H9 (cell line): ENCODE measurements at regions not wholly inside any gene's neighbourhood (a gene's known extent, or its start where the extent isn't known, plus 50 kb on each side); places are given as distances from the start of the nearest gene placed in this dataset.

ENCODE experiments used
- DNase-seq: peaks from one replicate; pipeline ENCODE4 v3.0.0-alpha.2; 2017
- H2AFZ ChIP-seq: one replicate; pipeline ENCODE4 v1.6.1; 2013; ENCODE audit warnings: mild to moderate bottlenecking, low read length, control low read depth, moderate library complexity
- H2AK5ac ChIP-seq: 2 replicates; pipeline ENCODE4 v1.6.1; 2013; ENCODE audit warnings: low read length, control low read depth, mixed read lengths; ENCODE audit not compliant: insufficient read length
- H2BK120ac ChIP-seq: one replicate; pipeline ENCODE4 v1.6.1; 2013; ENCODE audit warnings: low read depth, mild to moderate bottlenecking, low read length, control low read depth, inconsistent platforms; ENCODE audit not compliant: poor library complexity, severe bottlenecking
- H2BK12ac ChIP-seq: 2 replicates; pipeline ENCODE4 v1.6.1; 2013; ENCODE audit warnings: low read length, control low read depth, mixed read lengths, low read depth; ENCODE audit not compliant: insufficient read length
- H2BK15ac ChIP-seq: 2 replicates; pipeline ENCODE4 v1.6.1; 2013; ENCODE audit warnings: low read depth, low read length, control low read depth
- H2BK20ac ChIP-seq: one replicate; pipeline ENCODE4 v1.6.1; 2013; ENCODE audit warnings: low read depth, mild to moderate bottlenecking, low read length, control low read depth, inconsistent platforms; ENCODE audit not compliant: poor library complexity, severe bottlenecking
- H2BK5ac ChIP-seq: 2 replicates; pipeline ENCODE4 v1.6.1; 2013; ENCODE audit warnings: low read length, control low read depth, mixed read lengths; ENCODE audit not compliant: insufficient read length
- H3K14ac ChIP-seq: 2 replicates; pipeline ENCODE4 v1.6.1; 2013; ENCODE audit warnings: low read length, control low read depth; ENCODE audit not compliant: insufficient read depth
- H3K18ac ChIP-seq: 2 replicates; pipeline ENCODE4 v1.6.1; 2013; ENCODE audit warnings: low read depth, mild to moderate bottlenecking, mixed read lengths, low read length, control low read depth; ENCODE audit not compliant: insufficient read length
- H3K23ac ChIP-seq: 2 replicates; pipeline ENCODE4 v1.6.1; 2013; ENCODE audit warnings: low read length, control low read depth, mixed read lengths, low read depth; ENCODE audit not compliant: insufficient read length
- H3K23me2 ChIP-seq: 2 replicates; pipeline ENCODE4 v1.6.1; 2013; ENCODE audit warnings: low read depth, mild to moderate bottlenecking, mixed read lengths, low read length, control low read depth; ENCODE audit not compliant: insufficient read length, poor library complexity, severe bottlenecking
- H3K27ac ChIP-seq: 2 replicates; pipeline ENCODE4 v1.5.1; 2013; ENCODE audit warnings: low read length, control low read depth, mixed read lengths, low read depth; ENCODE audit not compliant: insufficient read length
- H3K27me3 ChIP-seq: 2 replicates; pipeline ENCODE4 v1.6.1; 2013; ENCODE audit warnings: low read length, control low read depth, inconsistent platforms; ENCODE audit not compliant: insufficient read depth
- H3K4ac ChIP-seq: 2 replicates; pipeline ENCODE4 v1.6.1; 2013; ENCODE audit warnings: low read depth, mild to moderate bottlenecking, control low read depth, inconsistent platforms, low read length, moderate library complexity
- H3K4me1 ChIP-seq: 2 replicates; pipeline ENCODE4 v1.6.1; 2013; ENCODE audit warnings: low read length, control low read depth, inconsistent platforms; ENCODE audit not compliant: insufficient read depth
- H3K4me2 ChIP-seq: 2 replicates; pipeline ENCODE4 v1.6.1; 2013; ENCODE audit warnings: low read length, control low read depth, mixed read lengths; ENCODE audit not compliant: insufficient read length, insufficient read depth
- H3K56ac ChIP-seq: 2 replicates; pipeline ENCODE4 v1.6.1; 2013; ENCODE audit warnings: low read depth, mild to moderate bottlenecking, mixed read lengths, low read length, control low read depth; ENCODE audit not compliant: insufficient read length
- H3K79me1 ChIP-seq: 2 replicates; pipeline ENCODE4 v1.6.1; 2013; ENCODE audit warnings: low read depth, mild to moderate bottlenecking, moderate library complexity, low read length, control low read depth, inconsistent platforms; ENCODE audit not compliant: insufficient read depth, poor library complexity, severe bottlenecking
- H3K79me2 ChIP-seq: 2 replicates; pipeline ENCODE4 v1.6.1; 2013; ENCODE audit warnings: low read length, control low read depth, inconsistent platforms; ENCODE audit not compliant: insufficient read depth
- H3K9ac ChIP-seq: 2 replicates; pipeline ENCODE4 v1.6.1; 2013; ENCODE audit warnings: low read length, control low read depth, mixed read lengths; ENCODE audit not compliant: insufficient read length; ENCODE audit errors: extremely low read depth
- H3K9me3 ChIP-seq: one replicate; pipeline ENCODE4 v1.6.1; 2013; ENCODE audit warnings: low read depth, low read length, inconsistent platforms; ENCODE audit not compliant: control insufficient read depth
- H3T11ph ChIP-seq: one replicate; pipeline ENCODE4 v1.6.1; 2013; ENCODE audit warnings: mild to moderate bottlenecking, low read length, control low read depth, inconsistent platforms
- H4K20me1 ChIP-seq: one replicate; pipeline ENCODE4 v1.6.1; 2013; ENCODE audit not compliant: control insufficient read depth, insufficient read length, insufficient read depth
- H4K5ac ChIP-seq: 2 replicates; pipeline ENCODE4 v1.6.1; 2013; ENCODE audit warnings: low read depth, mild to moderate bottlenecking, mixed read lengths, low read length, control low read depth; ENCODE audit not compliant: insufficient read length
- H4K8ac ChIP-seq: replicated peaks from 2 replicates; pipeline ENCODE4 v1.6.1; 2013; ENCODE audit warnings: low read length, control low read depth, mixed read lengths, low read depth; ENCODE audit not compliant: insufficient read length
- H4K91ac ChIP-seq: 2 replicates; pipeline ENCODE4 v1.6.1; 2013; ENCODE audit warnings: low read depth, mild to moderate bottlenecking, moderate library complexity, mixed read lengths, low read length, control low read depth; ENCODE audit not compliant: insufficient read length
- H3K27ac Mint-ChIP-seq, 3 experiments: 2 replicates in 2 of 3; 3 replicates in 1 of 3; pipeline ENCODE4 v1.8.0; 2020 to 2021; ENCODE audit warnings: mixed read lengths in 3 of 3, mild to moderate bottlenecking in 1 of 3, moderate library complexity in 1 of 3
- H3K27me3 Mint-ChIP-seq: 2 replicates; pipeline ENCODE4 v1.8.0; 2021; ENCODE audit warnings: low read depth, mild to moderate bottlenecking, moderate library complexity, mixed read lengths
- H3K36me3 Mint-ChIP-seq, 3 experiments: 2 replicates in 2 of 3; 3 replicates in 1 of 3; pipeline ENCODE4 v1.8.0; 2020 to 2021; ENCODE audit warnings: low read depth in 3 of 3, mixed read lengths in 3 of 3; ENCODE audit not compliant: insufficient read depth in 1 of 3
- H3K4me1 Mint-ChIP-seq, 2 experiments: 2 replicates each; pipeline ENCODE4 v1.8.0; 2020; ENCODE audit warnings: mixed read lengths in 2 of 2
- H3K4me3 Mint-ChIP-seq, 2 experiments: 2 replicates in 1 of 2; 3 replicates in 1 of 2; pipeline ENCODE4 v1.8.0; 2020 to 2021; ENCODE audit warnings: mild to moderate bottlenecking in 2 of 2, mixed read lengths in 2 of 2, moderate library complexity in 1 of 2
- H3K9me3 Mint-ChIP-seq, 2 experiments: 2 replicates in 1 of 2; 3 replicates in 1 of 2; pipeline ENCODE4 v1.8.0; 2020; ENCODE audit warnings: mild to moderate bottlenecking in 2 of 2, mixed read lengths in 2 of 2, moderate library complexity in 1 of 2
- CTCF ChIP-seq: fragments of 200-600 bp; sonication (generic); conservative IDR thresholded peaks from 3 replicates; pipeline ENCODE4 v1.8.0; 2021; ENCODE audit warnings: antibody characterized with exemption, mild to moderate bottlenecking
- WGBS: extraction: QIAGEN DNeasy Blood & Tissue Kit; methylation state at CpG from one replicate; pipeline ENCODE4 v1.1.7; 2013; ENCODE audit warnings: missing lambda C conversion rate, low lambda C conversion rate, mixed read lengths; ENCODE audit not compliant: insufficient read length; ENCODE audit errors: extremely low coverage; 5-methylcytosine and 5-hydroxymethylcytosine counted together

GRCh38 chr3:180223268-180223667 lies 186.5 kb upstream of the PEX5L start:
- peaks cover 9% of the 10 kb centered on the region for H3K9me3 ChIP-seq
- no peak overlapping the region for H4K91ac ChIP-seq
- no peak overlapping the region for H3K14ac ChIP-seq
- Mint-ChIP-seq H3K27ac (no peak overlapping the region), H3K9me3 (peaks cover 29 to 37% of the 10 kb centered on the region in 2 experiments), H3K4me3 (no peak overlapping the region), H3K4me1 (no peaks in the 10 kb centered on the region), H3K36me3 (peaks cover 8 to 19% (median 12%) of the 10 kb centered on the region in 3 experiments), H3K27me3 (no peaks in the 10 kb centered on the region)
- H3K27ac ChIP-seq = no peak overlapping the region
- no peaks in the 10 kb centered on the region for H3K79me2 ChIP-seq
- H3K27me3 ChIP-seq = no peaks in the 10 kb centered on the region
- no peak overlapping the region for H4K8ac ChIP-seq
- no peak overlapping the region for H3K9ac ChIP-seq
- H2BK15ac ChIP-seq = no peak overlapping the region
- no peak overlapping the region for H3K18ac ChIP-seq
- H3K56ac ChIP-seq = no peak overlapping the region
- H4K5ac ChIP-seq = no peak overlapping the region
- TF ChIP-seq CTCF = no peak
- H4K20me1 ChIP-seq = no peaks in the 10 kb centered on the region
- H2BK20ac ChIP-seq = no peak overlapping the region
- DNase-seq = no peak
- no peak overlapping the region for H3K23ac ChIP-seq
- H2AFZ ChIP-seq = no peak overlapping the region
- H2BK5ac ChIP-seq = no peak overlapping the region
- no peak overlapping the region for H2AK5ac ChIP-seq
- H2BK120ac ChIP-seq = no peak overlapping the region
- WGBS = no CpG with 5 or more reads among the region's 3 CpGs
- no peaks in the 10 kb centered on the region for H3K23me2 ChIP-seq
- H3K4ac ChIP-seq = no peak overlapping the region
- H2BK12ac ChIP-seq = no peak overlapping the region
- H3T11ph ChIP-seq = no peak overlapping the region
- no peaks in the 10 kb centered on the region for H3K4me1 ChIP-seq
- no peaks in the 10 kb centered on the region for H3K79me1 ChIP-seq
- H3K4me2 ChIP-seq = no peak overlapping the region
